Iris pigment epithelial cell (primary cell): ENCODE measurements at regions not wholly inside any gene's neighbourhood (a gene's known extent, or its start where the extent isn't known, plus 50 kb on each side); places are given as distances from the start of the nearest gene placed in this dataset.
"Not testable (repeated sequence)": the region's sequence is repeated elsewhere in the genome, so short reads cannot be mapped to it uniquely, and the experiment has no call there.

Source experiments
- DNase-seq: peaks from one replicate; pipeline ENCODE4 v3.0.0-alpha.2; 2011; ENCODE audit warnings: low read depth

DNA sequence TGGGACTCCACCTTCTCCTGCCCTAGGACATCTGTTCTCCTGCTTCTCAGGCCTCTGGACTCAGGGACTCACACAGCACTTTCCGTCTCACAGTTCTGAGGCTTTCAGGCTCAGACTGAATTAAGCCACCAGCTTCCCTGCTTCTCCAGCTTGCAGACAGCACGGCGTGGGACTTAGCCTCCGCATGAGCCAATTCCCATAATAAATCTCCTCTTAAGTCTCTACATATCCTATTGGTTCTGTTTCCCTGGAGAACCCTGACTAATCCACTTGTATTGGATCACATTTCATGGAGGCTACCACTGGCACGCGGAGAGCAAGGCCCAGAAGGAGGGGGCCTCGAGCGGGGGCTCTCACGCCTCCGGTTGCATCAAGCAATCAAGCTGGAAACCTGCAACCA is 1313.6 kb downstream of the TBC1D22A start:
- DNase-seq = no peak

DNA sequence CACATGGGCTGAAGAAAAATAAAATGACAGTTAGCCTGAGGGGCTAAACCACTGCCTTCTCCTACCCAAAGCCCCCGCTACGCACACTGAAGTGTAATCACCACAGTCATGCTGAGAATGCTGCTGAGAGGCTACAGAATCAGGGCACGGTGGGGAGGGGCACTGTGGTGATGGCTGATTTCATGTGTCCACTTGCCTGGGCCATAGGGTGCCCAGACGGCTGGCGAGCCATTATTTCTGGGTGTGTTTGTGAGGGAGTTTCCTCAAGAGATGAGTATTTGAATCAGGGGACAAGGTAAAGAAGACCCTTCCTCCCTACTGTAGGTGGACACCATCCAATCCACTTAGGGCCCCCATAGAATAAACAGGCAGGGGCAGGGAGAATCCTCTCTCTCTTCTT is 1313.2 kb downstream of the TBC1D22A start:
- no peak for DNase-seq

DNA sequence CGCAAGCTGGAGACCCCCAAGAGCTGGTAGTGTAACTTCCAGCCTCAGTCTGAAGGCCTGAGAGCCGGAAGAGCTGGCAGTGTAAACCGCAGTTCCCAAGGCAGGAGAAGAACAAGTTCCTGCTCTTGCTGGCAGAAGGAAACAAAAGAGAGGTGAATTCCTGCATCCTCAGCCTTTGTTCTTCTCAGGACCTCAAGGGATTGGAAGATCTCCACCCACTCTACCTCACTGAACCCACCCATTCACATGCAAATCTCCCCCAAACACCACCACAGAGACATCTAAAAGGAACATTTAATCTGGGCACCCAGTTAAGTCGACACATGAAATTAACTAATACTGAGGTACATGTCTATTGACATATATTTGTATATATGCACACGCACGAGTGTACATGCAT is 1310.3 kb downstream of the TBC1D22A start:
- DNase-seq = no peak

DNA sequence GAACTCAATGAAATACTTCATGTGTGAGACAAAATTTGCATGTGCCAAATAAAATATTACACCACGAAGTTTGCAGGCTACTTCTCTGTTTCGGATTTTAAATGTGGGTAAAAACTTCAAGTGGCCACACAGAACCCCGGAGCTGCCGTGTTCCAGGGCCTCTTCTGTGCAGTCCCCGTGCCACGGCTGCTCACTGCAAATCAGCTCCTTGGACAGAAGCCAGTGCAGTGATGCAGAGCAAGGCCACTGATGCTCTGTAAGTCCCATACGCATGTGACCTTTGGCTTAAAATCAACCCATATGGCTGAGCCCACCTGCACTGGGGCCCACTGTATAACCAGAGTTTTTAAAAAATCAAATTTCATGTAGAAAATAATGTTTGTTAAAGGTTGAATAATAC is 1309.4 kb downstream of the TBC1D22A start:
- no peak for DNase-seq

DNA sequence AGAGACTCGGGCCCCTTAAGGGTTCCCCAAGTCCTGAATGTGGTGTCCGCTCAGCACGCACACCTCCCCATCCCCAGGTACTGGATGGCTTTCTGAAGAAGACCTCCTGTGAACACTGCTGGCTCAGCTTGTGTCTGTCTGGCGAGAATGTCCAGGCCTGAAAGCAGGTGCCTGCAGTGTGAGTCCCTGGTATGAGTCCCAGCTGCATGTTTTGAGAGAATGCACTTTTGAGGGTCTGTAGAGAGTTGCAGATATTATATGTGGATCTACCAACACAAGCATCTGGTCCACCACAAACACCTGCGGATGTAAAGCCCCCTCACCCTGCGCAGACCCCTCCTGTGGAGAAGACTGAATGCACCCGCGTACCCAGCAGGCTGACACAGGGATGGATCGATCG is 1308.9 kb downstream of the TBC1D22A start:
- DNase-seq = no peak

- no peak for DNase-seq
Observed at GRCh38 chr22:48070760-48071159, 1308.3 kb downstream of the TBC1D22A start.

DNA sequence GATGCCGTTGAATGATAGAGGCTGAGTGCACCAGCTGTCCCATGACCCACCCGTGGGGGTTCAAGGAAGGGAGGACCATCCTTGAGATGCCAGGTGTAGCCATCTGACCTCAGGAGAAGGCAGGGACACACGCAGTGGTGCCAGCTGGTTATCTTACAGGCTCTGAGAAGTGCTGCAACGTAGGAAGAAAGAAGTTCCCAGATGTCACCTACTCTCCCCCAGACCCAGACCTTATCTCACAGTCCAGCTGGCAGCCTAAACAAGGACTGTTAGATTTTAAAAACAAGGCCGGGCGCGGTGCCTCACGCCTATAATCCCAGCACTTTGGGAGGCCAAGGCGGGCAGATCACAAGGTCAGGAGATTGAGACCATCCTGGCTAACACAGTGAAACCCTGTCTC is 1307.6 kb downstream of the TBC1D22A start:
- no peak for DNase-seq

GRCh38 chr22:48069256-48069655 is 1306.8 kb downstream of the TBC1D22A start:
- no peak for DNase-seq

- DNase-seq = no peak
Observed at GRCh38 chr22:48068323-48068885, 1306.0 kb downstream of the TBC1D22A start.

GRCh38 chr22:48065892-48066291 is 1303.4 kb downstream of the TBC1D22A start:
- DNase-seq = no peak

GRCh38 chr22:48061726-48062125 is 1299.3 kb downstream of the TBC1D22A start:
- DNase-seq = no peak

DNA sequence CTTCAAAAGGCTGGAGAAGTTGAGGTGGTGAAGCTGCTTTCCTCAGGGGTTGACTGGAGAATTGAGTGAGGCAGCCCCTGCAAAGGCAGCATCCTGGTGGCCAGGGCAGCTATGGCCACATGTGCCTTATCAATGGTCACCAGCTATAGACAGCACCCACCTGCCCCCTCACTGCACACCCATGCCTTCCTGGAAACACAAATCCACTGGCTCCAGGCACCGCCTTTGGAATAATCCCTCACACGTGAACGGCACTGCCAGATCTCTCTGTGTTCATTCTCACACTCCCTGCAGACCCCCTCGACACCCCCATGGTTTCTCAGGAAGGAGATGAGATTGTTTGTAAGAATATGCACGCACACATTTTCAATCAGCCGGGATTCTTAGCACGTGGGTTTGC is 1297.8 kb downstream of the TBC1D22A start:
- DNase-seq = no peak

DNA sequence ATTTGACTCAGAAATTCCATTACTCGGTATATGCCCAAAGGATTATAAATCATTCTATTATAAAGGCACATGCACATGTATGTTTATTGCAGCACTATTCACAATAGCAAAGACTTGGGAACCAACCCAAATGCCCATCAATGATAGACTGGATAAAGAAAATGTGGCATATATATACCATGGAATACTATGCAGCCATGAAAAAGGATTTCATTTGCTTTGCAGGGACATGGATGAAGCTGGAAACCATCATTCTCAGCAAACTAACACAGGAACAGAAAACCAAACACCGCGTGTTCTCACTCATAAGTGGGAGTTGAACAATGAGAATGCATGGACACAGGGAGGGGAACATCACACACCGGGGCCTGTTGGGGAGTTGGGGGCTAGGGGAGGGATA is 1297.1 kb downstream of the TBC1D22A start:
- not testable (repeated sequence) for DNase-seq

DNA sequence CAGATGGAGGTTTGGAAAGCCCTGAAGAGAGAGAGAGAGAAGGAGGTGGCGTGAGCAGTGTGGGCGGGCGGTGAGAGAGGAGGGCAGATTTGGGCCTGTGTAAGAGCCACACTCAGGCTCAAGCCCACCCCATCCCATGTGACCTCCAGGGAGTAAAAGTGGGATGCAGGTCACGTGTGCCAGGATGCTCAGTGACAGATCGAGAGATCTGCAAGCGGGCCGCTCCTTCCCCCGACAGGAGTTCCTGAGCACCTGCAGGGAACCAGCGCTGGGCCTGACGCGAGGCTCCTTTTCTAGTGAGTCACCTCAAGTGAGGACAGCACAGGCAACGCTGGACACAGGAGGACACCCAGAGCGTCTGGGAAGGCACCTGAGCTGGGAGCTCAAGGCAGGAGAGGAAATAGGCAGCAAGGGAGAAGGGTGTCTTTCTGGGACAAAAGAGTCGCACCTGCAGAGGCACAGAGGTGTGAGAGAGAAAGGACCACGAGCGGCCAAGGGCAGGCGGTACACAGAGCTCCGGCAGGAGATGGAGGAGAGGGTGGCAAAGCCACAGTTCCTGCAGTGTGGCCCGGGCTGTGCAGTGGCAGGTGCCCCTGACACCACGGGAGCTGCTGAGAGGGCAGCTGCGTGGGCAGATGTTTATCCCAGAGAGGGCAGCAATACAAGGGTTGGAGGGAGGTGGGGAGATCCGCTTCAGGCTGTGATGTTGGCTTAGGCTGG is 1294.8 kb downstream of the TBC1D22A start:
- no peak for DNase-seq

- DNase-seq = no peak
Observed at GRCh38 chr22:48055827-48056226, 1293.4 kb downstream of the TBC1D22A start.

GRCh38 chr22:48055185-48055584 is 1292.7 kb downstream of the TBC1D22A start:
- no peak for DNase-seq

DNA sequence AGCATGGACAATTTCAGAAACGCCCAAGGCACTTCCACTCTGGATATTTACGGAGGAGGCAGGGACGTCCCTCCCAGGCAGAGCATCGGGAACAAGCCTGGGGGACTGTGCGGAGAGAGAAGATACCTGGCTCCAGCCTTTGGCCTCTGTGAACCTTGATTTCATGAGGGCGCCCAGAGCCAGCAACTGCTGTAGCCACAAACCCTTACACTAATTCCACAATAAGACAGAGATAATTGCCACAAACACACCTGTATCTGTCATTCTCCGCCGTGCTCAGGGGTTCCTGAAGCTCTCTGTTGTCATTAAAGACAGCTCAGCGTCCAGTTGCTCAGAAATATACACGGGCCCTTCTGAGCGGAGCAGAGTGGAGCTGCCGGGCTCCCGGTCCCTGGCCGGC is 1292.1 kb downstream of the TBC1D22A start:
- no peak for DNase-seq

- no peak for DNase-seq
Observed at GRCh38 chr22:48053973-48054372, 1291.5 kb downstream of the TBC1D22A start.

DNA sequence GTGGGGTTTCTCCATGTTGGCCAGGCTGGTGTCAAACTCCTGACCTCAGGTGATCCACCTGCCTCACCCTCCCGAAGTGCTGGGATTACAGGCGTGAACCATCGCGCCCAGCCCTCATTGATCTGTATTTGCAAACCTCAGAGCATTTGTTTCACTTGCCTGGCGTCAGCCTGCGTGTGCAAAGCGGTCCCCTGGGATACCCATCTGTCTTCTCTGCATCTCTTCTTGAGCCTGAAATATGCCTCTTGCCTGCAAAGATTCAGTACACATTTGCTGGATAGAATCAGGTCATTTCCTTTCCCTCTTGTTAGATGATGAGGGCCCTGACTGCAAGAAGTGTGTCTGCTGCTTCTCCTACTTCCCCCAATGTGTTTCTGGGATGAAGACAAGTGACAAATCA is 1291.0 kb downstream of the TBC1D22A start:
- DNase-seq = no peak

GRCh38 chr22:48052621-48052890 is 1290.1 kb downstream of the TBC1D22A start:
- DNase-seq = no peak

- no peak for DNase-seq
Observed at GRCh38 chr22:48051796-48052620, 1289.6 kb downstream of the TBC1D22A start.

GRCh38 chr22:48050836-48051235 is 1288.4 kb downstream of the TBC1D22A start:
- no peak for DNase-seq

GRCh38 chr22:48049116-48049515 is 1286.7 kb downstream of the TBC1D22A start:
- no peak for DNase-seq
